A549 (cell line): ENCODE measurements at regions not wholly inside any gene's neighbourhood (a gene's known extent, or its start where the extent isn't known, plus 50 kb on each side); places are given as distances from the start of the nearest gene placed in this dataset.

ENCODE experiments used
- ATAC-seq, 2 experiments: fragments of 200-7000 bp in 1 of 2; fragments of >200 bp in 1 of 2; cut with Nextera tagmentation in 1 of 2; cut with Tn5 transposase in 1 of 2; 3 replicates each; pipeline versions ENCODE4 v1.8.0 to v1.9.1; 2018 to 2020; ENCODE audit warnings: mild to moderate bottlenecking in 1 of 2, moderate library complexity in 1 of 2
- CTCF ChIA-PET: fragments of 300-600 bp; sonication (Branson Sonifier 250); formaldehyde crosslinking; extraction: SDS; loops from one replicate; lab custom pipeline; 2021; ENCODE audit warnings: antibody characterized with exemption, inconsistent platforms; lab: Yijun Ruan, JAX
- POLR2A ChIA-PET: fragments of 350-600 bp; formaldehyde crosslinking; extraction: SDS; loops from one replicate; lab custom pipeline; 2021; ENCODE audit warnings: antibody characterized with exemption, inconsistent platforms; lab: Yijun Ruan, JAX
- DNase-seq, 2 experiments: peaks; one replicate each; pipeline versions ENCODE4 v3.0.0 to v3.0.0-alpha.2; 2011 to 2016; ENCODE audit warnings: low read depth in 1 of 2, low spot score in 1 of 2
- FAIRE-seq: peaks from 2 replicates; lab custom pipeline; 2011; peaks lifted over from hg19 to GRCh38; lab: Jason Lieb, UNC
- H3K27ac ChIP-seq, 2 experiments: fragments of >200 bp; sonication (Bioruptor Twin); formaldehyde crosslinking; 3 replicates each; pipeline ENCODE4 v1.5.1; 2016 to 2017
- H3K4me1 ChIP-seq: fragments of >200 bp; sonication (Bioruptor Twin); formaldehyde crosslinking; 3 replicates; pipeline ENCODE4 v1.6.1; 2016
- H3K4me2 ChIP-seq: fragments of >200 bp; sonication (Bioruptor Twin); formaldehyde crosslinking; 3 replicates; pipeline ENCODE4 v1.6.1; 2016
- H3K4me3 ChIP-seq: fragments of >200 bp; sonication (Bioruptor Twin); formaldehyde crosslinking; 3 replicates; pipeline ENCODE4 v1.5.1; 2016
- H3K9me3 ChIP-seq: fragments of >200 bp; sonication (Bioruptor Twin); formaldehyde crosslinking; 3 replicates; pipeline ENCODE4 v1.6.1; 2016
- CHD2 ChIP-seq: fragments of 150-350 bp; IDR thresholded peaks from 2 replicates; pipeline ENCODE4 v1.6.1; 2014; ENCODE audit warnings: low read length; ENCODE audit not compliant: partially characterized antibody
- EP300 ChIP-seq, 2 experiments: fragments of >200 bp; sonication (Bioruptor Twin); formaldehyde crosslinking; IDR thresholded peaks; 2 replicates in 1 of 2; 3 replicates in 1 of 2; pipeline ENCODE4 v1.6.1; 2016 to 2017
- ESRRA ChIP-seq: fragments of 150-350 bp; IDR thresholded peaks from 2 replicates; pipeline ENCODE4 v1.6.1; 2014; ENCODE audit warnings: mild to moderate bottlenecking, low read length, borderline replicate concordance
- FOXS1 ChIP-seq: fragments of 250-450 bp; sonication (Bioruptor Pico); IDR thresholded peaks from 2 replicates; pipeline ENCODE4 v1.5.0; 2020; ENCODE audit warnings: mild to moderate bottlenecking, moderate library complexity
- MAZ ChIP-seq: fragments of 150-350 bp; IDR thresholded peaks from 2 replicates; pipeline ENCODE4 v1.6.1; 2014; ENCODE audit warnings: antibody characterized with exemption, low read depth, low read length, borderline replicate concordance
- NFE2L2 ChIP-seq: fragments of 150-350 bp; conservative IDR thresholded peaks from 2 replicates; pipeline ENCODE4 v1.6.1; 2014; ENCODE audit warnings: low read length
- NPAS2 ChIP-seq: fragments of 250-450 bp; sonication (Bioruptor Pico); IDR thresholded peaks from 2 replicates; pipeline ENCODE4 v1.8.0; 2022; ENCODE audit warnings: mild to moderate bottlenecking, moderate library complexity, borderline replicate concordance
- POLR2A ChIP-seq: IDR thresholded peaks from 2 replicates; pipeline ENCODE4 v1.6.1; 2012; ENCODE audit warnings: mild to moderate bottlenecking, low read length
- RARB ChIP-seq: fragments of 250-450 bp; sonication (Bioruptor Pico); IDR thresholded peaks from 2 replicates; pipeline ENCODE4 v1.8.0; 2021; ENCODE audit warnings: mild to moderate bottlenecking, moderate library complexity
- RCOR1 ChIP-seq: fragments of 150-350 bp; IDR thresholded peaks from 2 replicates; pipeline ENCODE4 v1.6.1; 2014; ENCODE audit warnings: antibody characterized with exemption, low read length, low read depth
- RFX5 ChIP-seq: fragments of 450-650 bp; IDR thresholded peaks from 2 replicates; pipeline ENCODE4 v1.7.1; 2014; ENCODE audit warnings: antibody characterized with exemption, mild to moderate bottlenecking, moderate library complexity
- SREBF2 ChIP-seq: fragments of 450-650 bp; IDR thresholded peaks from 2 replicates; pipeline ENCODE4 v1.6.1; 2014; ENCODE audit warnings: mild to moderate bottlenecking, moderate library complexity
- TP53 ChIP-seq: fragments of 250-450 bp; sonication (Bioruptor Pico); IDR thresholded peaks from 2 replicates; pipeline ENCODE4 v1.5.0; 2021; ENCODE audit warnings: mild to moderate bottlenecking, moderate library complexity
- ZFP36 ChIP-seq: fragments of 450-650 bp; IDR thresholded peaks from 2 replicates; pipeline ENCODE4 v1.6.1; 2014; ENCODE audit warnings: borderline replicate concordance; ENCODE audit not compliant: partially characterized antibody
- WGBS: methylation state at CpG from one replicate; pipeline ENCODE4 v1.1.6; 2017; ENCODE audit errors: missing lambda C conversion rate; 5-methylcytosine and 5-hydroxymethylcytosine counted together
- TF ChIP-seq, protein P1 (sequence below): fragments of 150-350 bp; IDR thresholded peaks from 2 replicates; pipeline ENCODE4 v1.6.1; 2014; ENCODE audit warnings: low read depth, mild to moderate bottlenecking, low read length
- TF ChIP-seq, protein P2 (sequence below): fragments of >200 bp; sonication (Bioruptor Twin); formaldehyde crosslinking; IDR thresholded peaks from 3 replicates; pipeline ENCODE4 v1.6.1; 2016
- TF ChIP-seq, protein P3 (sequence below): fragments of 250-450 bp; sonication (Bioruptor Pico); IDR thresholded peaks from 2 replicates; pipeline ENCODE4 v1.5.0; 2020; ENCODE audit warnings: low read depth, mild to moderate bottlenecking, moderate library complexity

DNA sequence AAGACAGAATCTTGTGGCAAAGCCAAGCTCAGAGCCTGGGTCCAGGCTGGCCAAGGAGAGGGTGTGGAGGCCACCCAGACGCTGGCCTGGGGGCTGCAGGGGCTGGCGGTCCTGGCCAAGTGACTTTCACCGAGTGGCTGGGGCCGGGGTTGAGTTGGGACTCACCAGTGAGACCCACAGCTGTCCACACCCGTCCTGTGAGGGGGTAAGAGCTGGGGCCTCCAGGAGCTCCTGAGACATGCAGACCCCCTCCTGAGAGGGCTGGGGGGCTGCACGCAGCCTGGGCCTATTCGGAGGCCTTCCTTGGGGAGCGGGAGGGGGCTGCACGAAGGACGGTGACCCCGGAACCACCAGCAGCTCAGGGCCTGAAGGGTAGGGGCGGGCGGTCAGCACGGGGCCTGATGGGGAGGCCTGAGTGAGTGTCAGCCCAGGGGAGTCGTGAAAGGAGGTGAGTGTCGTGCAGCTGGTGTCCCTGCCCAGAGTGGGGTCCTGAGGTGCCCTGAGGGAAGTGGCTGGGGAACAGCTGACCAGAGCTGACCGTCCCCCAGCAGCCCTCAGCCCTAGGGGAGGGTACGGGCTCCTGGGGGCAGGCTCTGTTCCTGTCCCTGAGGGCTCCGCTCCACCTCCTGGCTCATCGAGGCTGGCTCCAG lies 100.9 kb downstream of the FOXL3 start:
- Histone ChIP-seq H3K4me2 (no peak overlapping the region), H3K27ac (no peak overlapping the region), H3K4me3 (no peak overlapping the region), H3K4me1 (no peaks in the 10 kb centered on the region), H3K9me3 (peaks cover 16% of the 10 kb centered on the region)
- TF ChIP-seq, protein P1, sequence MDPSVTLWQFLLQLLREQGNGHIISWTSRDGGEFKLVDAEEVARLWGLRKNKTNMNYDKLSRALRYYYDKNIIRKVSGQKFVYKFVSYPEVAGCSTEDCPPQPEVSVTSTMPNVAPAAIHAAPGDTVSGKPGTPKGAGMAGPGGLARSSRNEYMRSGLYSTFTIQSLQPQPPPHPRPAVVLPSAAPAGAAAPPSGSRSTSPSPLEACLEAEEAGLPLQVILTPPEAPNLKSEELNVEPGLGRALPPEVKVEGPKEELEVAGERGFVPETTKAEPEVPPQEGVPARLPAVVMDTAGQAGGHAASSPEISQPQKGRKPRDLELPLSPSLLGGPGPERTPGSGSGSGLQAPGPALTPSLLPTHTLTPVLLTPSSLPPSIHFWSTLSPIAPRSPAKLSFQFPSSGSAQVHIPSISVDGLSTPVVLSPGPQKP: no peak
- TF ChIP-seq EP300 (IDR thresholded peaks at IDR 0.05) (no peak), TP53 (no peak), RCOR1 (no peak), ZFP36 (no peak), NPAS2 (no peak)
- TF ChIP-seq, protein P2, sequence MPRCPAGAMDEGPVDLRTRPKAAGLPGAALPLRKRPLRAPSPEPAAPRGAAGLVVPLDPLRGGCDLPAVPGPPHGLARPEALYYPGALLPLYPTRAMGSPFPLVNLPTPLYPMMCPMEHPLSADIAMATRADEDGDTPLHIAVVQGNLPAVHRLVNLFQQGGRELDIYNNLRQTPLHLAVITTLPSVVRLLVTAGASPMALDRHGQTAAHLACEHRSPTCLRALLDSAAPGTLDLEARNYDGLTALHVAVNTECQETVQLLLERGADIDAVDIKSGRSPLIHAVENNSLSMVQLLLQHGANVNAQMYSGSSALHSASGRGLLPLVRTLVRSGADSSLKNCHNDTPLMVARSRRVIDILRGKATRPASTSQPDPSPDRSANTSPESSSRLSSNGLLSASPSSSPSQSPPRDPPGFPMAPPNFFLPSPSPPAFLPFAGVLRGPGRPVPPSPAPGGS: no peak
- TF ChIP-seq, protein P3, sequence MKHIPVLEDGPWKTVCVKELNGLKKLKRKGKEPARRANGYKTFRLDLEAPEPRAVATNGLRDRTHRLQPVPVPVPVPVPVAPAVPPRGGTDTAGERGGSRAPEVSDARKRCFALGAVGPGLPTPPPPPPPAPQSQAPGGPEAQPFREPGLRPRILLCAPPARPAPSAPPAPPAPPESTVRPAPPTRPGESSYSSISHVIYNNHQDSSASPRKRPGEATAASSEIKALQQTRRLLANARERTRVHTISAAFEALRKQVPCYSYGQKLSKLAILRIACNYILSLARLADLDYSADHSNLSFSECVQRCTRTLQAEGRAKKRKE: no peak
- WGBS: 77% methylated on average over 16 of the region's 20 CpGs
- ATAC-seq: peak in 1 of 2 experiments; percentile 21; a peak in 2 of 6 replicates
- ChIA-PET CTCF (interaction anchor here (1.3 kb wide), 1 partner anchor 58 kb away, joined by 3 read pairs; no protein-coding TSS in a partner anchor), POLR2A (no interaction called here)
- FAIRE-seq: no peak
- DNase-seq: no peak

DNA sequence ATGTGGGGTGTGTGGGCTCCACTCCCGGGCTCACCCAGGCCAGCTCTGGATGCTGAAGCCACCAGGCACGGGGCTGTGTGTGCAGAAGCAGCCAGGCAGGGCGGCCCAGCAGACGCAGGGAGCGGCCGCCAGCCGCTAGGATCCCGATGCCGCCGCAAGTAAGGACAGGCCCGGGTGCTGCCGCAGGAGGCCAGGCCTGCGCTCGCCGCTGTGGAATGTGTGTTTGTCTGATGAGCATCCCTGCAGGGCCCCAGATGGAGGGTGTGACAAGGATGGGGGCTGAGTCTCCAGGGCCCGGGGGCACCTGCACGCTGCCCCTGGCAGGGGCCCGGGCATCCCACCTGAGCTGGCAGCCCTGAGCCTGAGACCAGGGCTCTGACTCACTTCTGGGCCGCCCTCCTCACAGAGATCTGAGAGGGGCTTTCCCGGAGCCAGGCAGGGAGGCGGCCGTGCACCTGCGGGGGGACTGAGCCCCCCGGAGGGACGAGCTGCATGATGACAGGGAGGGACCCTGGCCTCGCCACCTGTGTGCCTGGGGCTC lies 101.5 kb downstream of the FOXL3 start:
- H3K4me2 ChIP-seq: no peak overlapping the region
- H3K27ac ChIP-seq: no peak overlapping the region
- ATAC-seq: peak in 1 of 2 experiments; percentile 30; a peak in 4 of 6 replicates
- H3K4me3 ChIP-seq: no peak overlapping the region
- CTCF ChIA-PET: interaction anchor here (1.3 kb wide), 1 partner anchor 58 kb away, joined by 3 read pairs; no protein-coding TSS in a partner anchor
- no peak for TF ChIP-seq POLR2A
- no peak for FAIRE-seq
- POLR2A ChIA-PET: no interaction called here
- WGBS: 65% methylated on average over 14 of the region's 26 CpGs
- peaks cover 22% of the 10 kb centered on the region for H3K9me3 ChIP-seq
- no peak for DNase-seq
- no peaks in the 10 kb centered on the region for H3K4me1 ChIP-seq

DNA sequence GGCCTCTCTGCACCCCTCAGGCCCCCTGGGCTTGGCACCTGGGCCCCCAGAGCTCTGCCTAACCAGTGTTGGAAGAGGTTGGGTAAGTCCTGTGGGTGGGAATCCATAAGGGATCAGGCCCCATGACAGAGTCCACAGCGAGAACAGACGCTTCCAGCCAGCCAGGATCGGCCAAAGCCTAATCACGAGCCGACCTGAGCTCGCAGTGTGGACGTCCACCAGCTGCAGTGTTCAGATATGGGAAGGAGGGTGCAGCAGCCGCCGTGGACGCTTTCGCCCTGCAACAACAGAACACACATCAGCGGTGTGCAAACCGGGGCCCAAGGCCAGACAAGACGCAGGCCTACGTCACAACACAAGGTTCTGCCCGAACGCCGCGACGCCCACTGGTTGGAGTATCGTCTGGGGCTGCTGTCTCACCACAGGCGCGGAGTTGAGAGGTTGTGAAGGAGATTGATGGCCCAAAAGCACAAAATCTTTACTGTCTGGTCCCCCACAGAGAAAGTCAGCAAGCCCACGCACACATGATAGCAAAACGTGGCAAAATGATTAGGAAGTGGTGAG lies 102.1 kb downstream of the FOXL3 start:
- Histone ChIP-seq H3K4me2 (no peak overlapping the region), H3K27ac (no peak overlapping the region), H3K9me3 (peaks cover 27% of the 10 kb centered on the region), H3K4me3 (no peak overlapping the region), H3K4me1 (no peaks in the 10 kb centered on the region)
- POLR2A ChIA-PET: no interaction called here
- TF ChIP-seq CHD2: no peak
- TF ChIP-seq ESRRA: no peak
- no peak for TF ChIP-seq RFX5
- no peak for TF ChIP-seq FOXS1 (CRISPR knock-in tag)
- no peak for TF ChIP-seq SREBF2
- no peak for TF ChIP-seq MAZ
- TF ChIP-seq NFE2L2: no peak
- no peak for TF ChIP-seq RARB
- ATAC-seq: peak in 1 of 2 experiments; percentile 51; a peak in 1 of 6 replicates
- CTCF ChIA-PET: interaction anchor here (1.3 kb wide), 1 partner anchor 59 kb away, joined by 3 read pairs; no protein-coding TSS in a partner anchor
- no peak for DNase-seq
- no peak for FAIRE-seq
- WGBS: 77% methylated on average over 25 of the region's 25 CpGs
